Stimulated activated CD4-positive, alpha-beta T cell treated with anti-CD3 and anti-CD28 coated beads, TNF-alpha, amount 100 ng/mL, for 1 hour (primary cell): ENCODE measurements at regions not wholly inside any gene's neighbourhood (a gene's known extent, or its start where the extent isn't known, plus 50 kb on each side); places are given as distances from the start of the nearest gene placed in this dataset.
"Not testable (repeated sequence)": the region's sequence is repeated elsewhere in the genome, so short reads cannot be mapped to it uniquely, and the experiment has no call there.

Source experiments
- DNase-seq, 3 donors: peaks; one replicate each; pipeline ENCODE4 v3.0.0-alpha.2; 2020; ENCODE audit warnings: low read depth in 3 of 3, low spot score in 1 of 3

DNA sequence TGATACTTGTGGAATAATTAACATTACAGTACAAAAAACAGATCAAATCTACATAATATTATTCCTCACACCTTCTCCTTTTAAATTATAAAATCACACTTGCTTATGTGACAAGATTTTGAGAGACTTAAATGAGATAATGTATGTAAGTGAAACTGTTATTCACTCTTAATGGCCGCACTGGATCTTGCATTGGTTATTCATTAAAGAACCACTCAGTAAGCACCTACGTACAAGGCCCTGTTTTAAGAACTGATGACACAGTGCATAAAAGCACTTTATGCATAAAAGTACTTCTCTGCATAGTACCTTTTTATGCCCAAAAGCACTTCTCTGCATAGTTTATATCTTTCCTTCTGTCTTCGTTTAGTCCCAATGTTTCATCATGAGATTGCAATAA lies 172.1 kb downstream of the GOLGA6L6 start:
- no peak for DNase-seq

DNA sequence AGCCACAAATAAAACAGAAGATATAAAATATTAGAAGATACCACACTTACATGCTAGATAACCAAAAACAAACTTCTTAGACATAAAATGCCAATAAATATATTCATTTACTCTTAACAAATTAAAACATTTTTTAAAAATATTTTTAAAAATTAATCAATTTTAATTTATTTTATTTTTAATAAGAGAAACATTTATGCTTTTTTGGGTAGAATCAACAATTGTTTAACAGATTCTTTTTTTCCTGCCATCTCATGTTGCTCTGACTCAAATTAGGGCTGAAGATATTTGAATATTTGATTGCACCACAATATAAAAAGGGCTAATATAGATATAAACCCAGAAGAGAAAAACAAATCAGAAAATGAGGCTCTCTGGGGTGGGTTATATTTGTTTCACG lies 172.6 kb downstream of the GOLGA6L6 start:
- DNase-seq = no peak

DNA sequence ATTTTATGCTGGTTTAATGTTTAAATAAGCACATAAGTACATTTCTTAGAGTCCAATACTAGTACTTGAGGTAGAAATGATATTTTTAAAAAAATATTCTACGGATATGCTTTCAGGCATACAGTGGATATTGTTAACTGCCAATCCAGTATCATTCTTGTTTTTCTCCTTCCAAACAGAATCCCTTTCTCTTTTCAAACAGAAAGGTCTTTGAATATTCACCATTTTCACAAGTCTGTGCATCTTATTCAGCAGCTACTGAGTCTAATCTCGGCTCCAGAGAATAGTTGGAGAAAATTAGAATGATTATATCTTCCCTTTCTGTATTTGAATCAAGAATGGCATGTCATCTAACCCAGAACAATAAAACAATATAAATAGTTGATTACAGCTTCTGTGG lies 174.5 kb downstream of the GOLGA6L6 start:
- DNase-seq = no peak

DNA sequence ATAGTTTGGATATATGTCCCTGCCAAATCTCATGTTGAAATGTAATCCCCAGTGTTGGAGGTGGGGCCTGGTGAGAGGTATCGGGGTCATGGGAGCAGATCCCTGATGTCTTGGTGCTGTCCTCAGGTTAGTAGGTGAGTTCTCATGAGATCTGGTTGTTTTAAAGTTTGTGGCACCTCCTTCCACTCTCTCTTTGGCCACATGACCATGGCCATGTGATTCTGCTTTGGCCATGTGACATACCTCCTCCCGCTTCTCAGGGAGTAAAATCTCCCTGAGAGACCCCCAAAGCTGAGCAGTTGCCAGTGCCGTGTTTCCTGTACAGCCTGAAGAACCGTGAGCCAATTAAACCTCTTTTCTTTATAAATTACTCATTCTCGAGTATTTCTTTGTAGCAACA lies 178.0 kb downstream of the GOLGA6L6 start:
- DNase-seq = not testable (repeated sequence)

GRCh38 chr15:20361091-20361490 lies 180.5 kb downstream of the GOLGA6L6 start:
- DNase-seq = no peak

DNA sequence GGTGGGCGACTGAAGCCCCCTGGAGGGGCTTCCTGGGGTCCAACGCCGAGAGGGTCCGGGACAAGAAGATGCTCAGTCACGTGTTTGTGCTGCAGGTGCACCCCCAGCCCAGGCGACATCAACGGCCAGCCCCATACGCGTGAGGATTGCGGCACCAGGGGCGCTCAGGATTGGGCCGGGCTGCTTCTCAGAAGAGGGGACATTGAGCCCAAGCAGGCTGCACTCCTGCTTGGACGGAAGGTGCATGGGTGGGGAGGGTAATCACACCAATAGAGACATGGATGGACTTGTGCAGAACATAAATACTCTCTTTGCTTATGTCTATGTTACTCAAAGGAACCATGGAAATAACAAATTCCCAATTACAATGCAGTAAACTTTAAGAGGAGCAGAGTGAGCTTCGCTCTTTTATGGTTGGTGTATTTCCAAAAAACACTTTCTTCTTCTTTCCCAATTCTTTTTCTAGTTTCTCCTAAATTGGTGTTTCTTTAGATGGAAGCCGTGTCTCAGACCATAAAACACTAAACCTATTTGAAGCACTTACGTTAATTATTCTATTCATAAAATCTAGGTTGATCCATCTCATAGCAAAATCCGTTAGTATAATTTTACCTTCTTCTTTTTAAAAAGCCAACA lies 182.7 kb downstream of the GOLGA6L6 start:
- DNase-seq = no peak

DNA sequence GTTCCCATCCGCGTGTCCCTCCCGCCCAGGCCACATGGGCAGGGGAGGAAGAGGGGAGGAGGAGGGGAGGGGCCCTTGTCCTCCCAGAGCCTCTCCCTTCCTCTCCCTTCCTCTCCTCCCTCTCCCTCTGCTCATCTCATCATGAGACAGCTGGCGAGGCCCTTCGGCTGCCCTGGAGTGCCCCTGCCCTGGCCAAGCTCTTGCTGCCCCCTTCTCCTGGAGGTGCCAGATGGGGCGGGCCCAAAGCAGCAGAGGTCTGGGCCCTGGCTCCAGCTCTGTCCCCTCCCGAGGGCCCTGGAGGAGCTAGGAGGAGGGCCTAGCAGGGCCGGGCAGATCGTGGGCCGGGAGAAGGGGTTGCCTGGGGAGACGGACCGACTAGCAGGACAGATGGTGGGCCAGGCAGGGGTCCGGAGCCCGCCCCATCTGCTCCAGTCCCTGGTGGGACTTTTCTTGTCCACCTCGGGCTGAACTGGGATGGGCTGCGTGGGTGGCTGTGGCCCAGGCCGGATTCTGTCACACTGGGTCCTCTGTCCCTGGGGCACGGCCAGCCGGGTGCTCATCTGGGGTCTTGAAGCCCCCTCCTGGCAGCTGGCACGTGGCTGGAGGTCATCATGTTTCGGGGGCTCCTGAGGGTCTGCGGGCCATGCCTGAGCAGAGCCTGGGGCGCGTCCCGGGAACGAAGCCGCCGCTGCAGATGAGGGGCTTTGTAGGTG lies 183.4 kb downstream of the GOLGA6L6 start:
- no peak for DNase-seq

- no peak for DNase-seq
Measured at GRCh38 chr15:20357481-20358065, 184.0 kb downstream of the GOLGA6L6 start.

- no peak for DNase-seq
Measured at GRCh38 chr15:20356911-20357480, 184.6 kb downstream of the GOLGA6L6 start.

- DNase-seq = peak; percentile 64 to 87 (median 69)
Measured at GRCh38 chr15:20356444-20356910, 185.1 kb downstream of the GOLGA6L6 start.

DNA sequence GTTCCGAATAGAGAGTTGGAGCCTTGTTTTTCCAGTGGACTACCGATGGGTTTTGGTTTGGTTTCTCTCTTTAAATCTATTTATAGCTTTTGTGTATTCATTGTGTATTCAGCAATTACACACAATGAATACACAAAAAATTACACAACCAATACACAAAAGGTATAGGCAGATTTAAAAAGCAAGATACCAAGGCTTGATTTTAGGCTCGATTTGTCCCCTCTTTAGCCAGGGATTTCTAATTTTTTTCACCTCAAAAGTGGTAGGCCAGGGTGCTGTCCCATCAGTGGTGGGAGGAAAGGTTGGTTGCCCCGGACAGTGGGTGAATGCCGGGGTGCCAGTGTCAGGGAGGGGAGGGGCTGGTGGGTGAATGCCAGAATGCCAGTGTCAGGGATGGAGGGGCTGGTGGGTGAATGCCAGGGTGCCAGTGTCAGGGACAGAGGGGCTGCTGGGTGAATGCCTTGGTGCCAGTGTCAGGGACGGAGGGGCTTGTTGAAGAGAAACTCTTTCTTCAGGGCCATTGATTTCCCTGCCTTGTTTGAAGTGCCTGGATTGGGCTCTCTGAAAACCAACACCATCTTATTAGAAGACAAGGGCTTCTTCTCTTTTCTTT lies 186.2 kb downstream of the GOLGA6L6 start:
- no peak for DNase-seq

DNA sequence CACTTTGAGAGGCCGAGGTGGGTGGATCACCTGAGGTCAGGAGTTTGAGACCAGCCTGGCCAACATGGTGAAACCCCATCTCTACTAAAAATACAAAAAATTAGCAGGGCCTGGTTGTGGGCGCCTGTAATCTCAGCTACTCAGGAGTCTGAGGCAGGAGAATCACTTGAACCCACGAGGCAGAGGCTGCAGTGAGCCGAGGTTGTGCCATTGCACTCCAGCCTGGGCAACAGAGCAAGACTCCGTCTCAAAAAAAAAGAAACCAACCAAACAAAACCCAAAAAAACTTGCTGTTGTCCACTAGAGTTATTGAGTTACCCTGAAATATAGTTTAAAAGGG lies 186.7 kb downstream of the GOLGA6L6 start:
- DNase-seq = not testable (repeated sequence)

DNA sequence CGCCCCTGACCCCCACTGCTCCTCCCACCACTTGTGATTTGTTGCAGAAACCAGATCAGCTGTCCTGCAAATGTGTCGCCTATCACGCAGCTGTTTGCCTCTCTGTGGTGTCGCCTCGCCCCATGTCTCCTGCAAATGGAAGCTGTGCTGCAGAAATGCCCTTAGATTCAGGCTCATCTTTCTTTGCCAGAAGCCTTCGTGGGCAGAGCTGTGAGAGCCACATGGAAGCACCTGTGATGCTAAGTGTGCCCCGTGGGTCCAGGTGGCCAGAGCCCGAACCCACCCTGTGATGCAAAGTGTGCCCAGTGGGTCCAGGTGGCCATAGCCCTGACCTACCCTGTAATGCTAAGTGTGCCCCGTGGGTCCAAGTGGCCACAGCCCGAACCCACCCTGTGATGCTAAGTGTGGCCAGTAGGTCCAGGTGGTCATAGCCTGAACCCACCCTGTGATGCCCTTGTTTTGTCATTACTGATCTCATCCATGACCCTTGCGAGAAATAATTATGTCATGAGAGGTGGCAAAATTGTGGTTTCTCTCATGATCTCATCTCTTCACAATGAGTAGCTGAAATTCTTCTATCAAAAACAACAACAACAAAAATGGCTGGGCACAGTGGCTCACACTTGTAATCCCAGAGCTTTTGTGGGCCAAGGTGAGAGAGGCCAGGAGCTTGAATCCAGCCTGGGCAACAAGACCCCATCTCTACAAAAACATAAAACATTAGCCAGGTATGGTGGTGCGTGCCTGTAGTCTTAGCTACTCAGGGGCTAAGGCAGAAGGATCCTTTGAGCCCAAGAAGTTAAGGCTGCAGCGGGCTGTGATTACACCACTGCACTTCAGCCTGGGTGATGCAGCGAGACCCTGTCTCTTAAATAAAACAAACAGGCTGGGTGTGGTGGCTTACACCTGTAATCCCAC lies 187.4 kb downstream of the GOLGA6L6 start:
- no peak for DNase-seq

DNA sequence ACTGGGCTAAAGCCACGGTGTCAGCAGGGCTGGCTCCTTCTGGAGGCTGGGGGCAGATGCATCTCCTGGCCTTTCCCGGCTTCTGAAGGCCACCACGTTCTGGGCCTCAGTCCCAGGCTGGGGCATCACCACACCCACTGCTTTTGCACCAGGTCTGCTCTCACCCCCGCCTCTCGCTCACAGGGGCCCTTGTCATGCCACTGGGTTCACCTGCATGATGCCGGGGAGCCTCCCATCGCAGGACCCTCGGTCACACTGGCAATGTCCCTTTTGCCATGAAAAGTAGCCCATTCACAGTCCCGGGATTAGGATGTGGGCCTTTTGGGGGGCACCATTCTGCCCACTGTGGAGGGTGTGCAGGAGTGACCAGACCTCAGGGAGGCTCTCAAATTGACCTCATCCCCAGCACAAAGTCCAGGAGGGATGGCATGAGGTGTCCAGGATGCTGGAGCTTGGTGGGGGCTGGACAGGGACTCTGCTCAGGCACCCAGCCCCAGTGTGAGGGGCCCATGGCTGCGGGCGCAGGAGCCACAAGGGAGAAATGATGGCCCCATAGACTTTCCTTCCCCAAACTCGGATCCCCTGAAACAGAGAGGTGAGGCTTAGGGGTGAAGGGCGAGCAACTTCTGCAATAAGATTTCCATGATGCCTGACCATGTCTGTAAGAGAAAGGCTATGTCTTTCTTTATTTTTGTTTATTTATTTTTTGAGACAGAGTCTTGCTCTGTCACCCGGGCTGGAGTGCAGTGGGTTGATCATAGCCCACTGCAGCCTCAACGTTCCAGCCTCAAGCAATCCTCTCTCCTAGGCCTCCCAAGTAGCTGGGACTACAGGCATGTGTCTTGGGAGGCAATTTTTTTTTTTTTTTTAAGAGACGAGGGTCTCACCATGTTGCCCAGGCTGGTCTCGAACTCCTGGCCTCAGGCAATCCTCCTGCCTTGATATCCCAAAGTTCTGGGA lies 189.1 kb downstream of the GOLGA6L6 start:
- no peak for DNase-seq

- no peak for DNase-seq
Measured at GRCh38 chr15:20351448-20351971, 190.1 kb downstream of the GOLGA6L6 start.

GRCh38 chr15:20349774-20350498 lies 191.7 kb downstream of the GOLGA6L6 start:
- DNase-seq = no peak

GRCh38 chr15:20348900-20349773 lies 192.5 kb downstream of the GOLGA6L6 start:
- DNase-seq = no peak
